ENCODE measurements at regions not wholly inside any gene's neighbourhood (a gene's known extent, or its start where the extent isn't known, plus 50 kb on each side); places are given as distances from the start of the nearest gene placed in this dataset.
"Not testable (repeated sequence)": the region's sequence is repeated elsewhere in the genome, so short reads cannot be mapped to it uniquely, and the experiment has no call there.

DNA sequence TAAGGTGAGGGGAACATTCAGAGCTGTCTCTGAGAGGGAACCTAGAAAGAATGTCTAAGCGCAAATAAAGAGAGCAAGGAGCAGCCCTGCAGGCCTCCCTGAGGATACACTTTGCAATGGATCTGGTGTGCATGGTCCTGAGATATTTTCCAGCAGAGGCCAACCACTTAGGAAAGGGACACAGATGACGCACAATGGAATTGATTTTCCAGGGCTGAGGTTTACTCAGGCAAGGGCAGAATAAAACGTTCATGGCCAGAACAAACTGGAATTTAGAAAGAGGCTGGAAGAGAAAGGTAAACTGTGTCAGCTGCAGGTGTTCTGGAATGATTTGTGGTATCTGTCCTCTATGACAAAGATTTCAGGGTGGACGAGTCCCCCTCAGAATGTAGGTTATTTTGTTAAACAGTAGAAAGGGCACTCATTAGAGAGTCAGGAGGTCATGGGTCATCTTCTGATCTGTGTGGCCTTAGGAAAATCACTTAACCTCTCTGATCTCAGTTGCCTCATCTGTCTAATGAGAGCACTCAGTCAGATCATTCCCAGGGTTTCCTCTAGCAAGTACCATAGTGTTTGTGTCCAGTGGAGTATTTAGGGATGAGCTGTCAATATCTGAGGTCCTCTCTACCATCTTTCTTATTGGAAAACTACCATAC, 61.8 kb upstream of the PGBD5 start:
- TF ChIP-seq, protein P1, sequence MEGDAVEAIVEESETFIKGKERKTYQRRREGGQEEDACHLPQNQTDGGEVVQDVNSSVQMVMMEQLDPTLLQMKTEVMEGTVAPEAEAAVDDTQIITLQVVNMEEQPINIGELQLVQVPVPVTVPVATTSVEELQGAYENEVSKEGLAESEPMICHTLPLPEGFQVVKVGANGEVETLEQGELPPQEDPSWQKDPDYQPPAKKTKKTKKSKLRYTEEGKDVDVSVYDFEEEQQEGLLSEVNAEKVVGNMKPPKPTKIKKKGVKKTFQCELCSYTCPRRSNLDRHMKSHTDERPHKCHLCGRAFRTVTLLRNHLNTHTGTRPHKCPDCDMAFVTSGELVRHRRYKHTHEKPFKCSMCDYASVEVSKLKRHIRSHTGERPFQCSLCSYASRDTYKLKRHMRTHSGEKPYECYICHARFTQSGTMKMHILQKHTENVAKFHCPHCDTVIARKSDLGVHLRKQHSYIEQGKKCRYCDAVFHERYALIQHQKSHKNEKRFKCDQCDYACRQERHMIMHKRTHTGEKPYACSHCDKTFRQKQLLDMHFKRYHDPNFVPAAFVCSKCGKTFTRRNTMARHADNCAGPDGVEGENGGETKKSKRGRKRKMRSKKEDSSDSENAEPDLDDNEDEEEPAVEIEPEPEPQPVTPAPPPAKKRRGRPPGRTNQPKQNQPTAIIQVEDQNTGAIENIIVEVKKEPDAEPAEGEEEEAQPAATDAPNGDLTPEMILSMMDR (IDR thresholded peaks at IDR 0.05; ENCODE audit: insufficient read depth, low read length): no peak
- no peak for DNase-seq (ENCODE audit: low read depth)
- H3K4me3 ChIP-seq (ENCODE audit: low read depth, low read length): no peak overlapping the region

DNA sequence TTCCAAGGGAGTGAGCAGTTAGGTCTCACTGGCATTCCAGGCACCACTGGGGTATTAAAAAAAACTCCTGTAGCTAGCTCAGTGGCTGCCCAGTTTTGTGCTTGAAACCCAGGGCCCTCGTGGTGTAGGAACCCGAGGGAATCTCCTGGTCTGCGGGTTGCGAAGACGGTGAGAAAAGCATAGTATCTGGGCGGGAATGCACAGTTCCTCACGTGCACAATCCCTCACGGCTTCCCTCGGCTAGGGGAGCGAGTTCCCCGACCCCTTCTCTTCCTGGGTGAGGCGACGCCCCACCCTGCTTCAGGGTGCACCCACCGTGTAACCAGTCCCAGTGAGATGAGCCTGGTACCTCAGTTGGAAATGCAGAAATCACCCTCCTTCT, 50.5 kb upstream of the PGBD5 start:
- no peak for DNase-seq (ENCODE audit: low read depth)
- TF ChIP-seq, protein P1 (IDR thresholded peaks at IDR 0.05; ENCODE audit: insufficient read depth, low read length): no peak
- no peak overlapping the region for H3K4me3 ChIP-seq (ENCODE audit: low read depth, low read length)

DNA sequence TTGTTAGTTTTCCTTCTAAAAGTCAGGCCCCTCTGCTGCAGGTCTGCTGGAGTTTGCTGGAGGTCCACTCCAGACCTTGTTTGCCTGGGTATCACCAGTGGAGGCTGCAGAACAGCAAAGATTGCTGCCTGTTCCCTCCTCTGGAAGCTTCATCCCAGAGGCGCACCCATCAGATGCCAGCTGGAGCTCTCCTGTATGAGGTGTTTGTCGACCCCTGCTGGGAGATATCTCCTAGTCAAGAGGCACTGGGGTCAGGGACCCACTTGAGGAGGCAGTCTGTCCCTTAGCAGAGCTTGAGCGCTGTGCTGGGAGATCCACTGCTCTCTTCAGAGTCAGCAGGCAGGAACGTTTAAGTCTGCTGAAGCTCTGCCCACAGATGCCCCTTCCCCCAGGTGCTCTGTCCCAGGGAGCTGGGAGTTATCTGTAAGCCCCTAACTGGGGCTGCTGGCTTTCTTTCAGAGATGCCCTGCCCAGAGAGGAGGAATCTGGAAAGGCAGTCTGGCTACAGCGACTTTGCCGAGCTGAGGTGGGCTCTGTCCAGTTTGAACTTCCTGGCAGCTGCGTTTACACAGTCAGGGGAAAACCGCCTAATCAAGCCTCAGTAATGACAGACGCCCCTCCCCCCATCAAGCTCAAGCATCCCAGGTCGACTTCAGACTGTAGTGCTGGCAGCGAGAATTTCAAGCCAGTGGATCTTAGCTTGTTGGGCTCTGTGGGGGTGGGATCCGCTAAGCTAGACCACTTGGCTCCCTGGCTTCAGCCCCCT, 49.9 kb upstream of the PGBD5 start:
- not testable (repeated sequence) for H3K4me3 ChIP-seq (ENCODE audit: low read depth, low read length); DNase-seq (ENCODE audit: low read depth)

All from fibroblast of the aortic adventitia (primary cell).